ENCODE measurements at regions not wholly inside any gene's neighbourhood (a gene's known extent, or its start where the extent isn't known, plus 50 kb on each side); places are given as distances from the start of the nearest gene placed in this dataset.

GRCh38 chr3:176927280-176927679, 270.0 kb downstream of the TBL1XR1 start:
- TF ChIP-seq POLR2AphosphoS5 (IDR thresholded peaks at IDR 0.05; ENCODE audit: low read depth) (no peak), CTCF (IDR thresholded peaks at IDR 0.05; ENCODE audit: insufficient read depth, low read length) (no peak), REST (IDR thresholded peaks at IDR 0.05; ENCODE audit: insufficient replicate concordance, low read depth) (no peak), GABPA (IDR thresholded peaks at IDR 0.05; ENCODE audit: low read depth) (no peak), SPI1 (IDR thresholded peaks at IDR 0.05; ENCODE audit: borderline replicate concordance, low read depth) (no peak)
